Hepatocyte (in vitro differentiated cells): ENCODE measurements at regions not wholly inside any gene's neighbourhood (a gene's known extent, or its start where the extent isn't known, plus 50 kb on each side); places are given as distances from the start of the nearest gene placed in this dataset.

Source experiments
- CTCF ChIP-seq: fragments of 200-600 bp; sonication (generic); IDR thresholded peaks from 2 replicates; pipeline ENCODE4 v1.5.1; 2016; ENCODE audit warnings: antibody characterized with exemption, mild to moderate bottlenecking; ENCODE audit not compliant: poor library complexity
- EZH2 ChIP-seq: fragments of 200-600 bp; sonication (generic); IDR thresholded peaks from 2 replicates; pipeline ENCODE4 v1.6.1; 2016; ENCODE audit warnings: antibody characterized with exemption, mild to moderate bottlenecking, borderline replicate concordance

- no peak for TF ChIP-seq CTCF
- TF ChIP-seq EZH2, result no peak
These were observed 51.1 kb upstream of the UBE3C start for GRCh38 chr7:157087646-157088045.
